ENCODE measurements at regions not wholly inside any gene's neighbourhood (a gene's known extent, or its start where the extent isn't known, plus 50 kb on each side); places are given as distances from the start of the nearest gene placed in this dataset.

DNA sequence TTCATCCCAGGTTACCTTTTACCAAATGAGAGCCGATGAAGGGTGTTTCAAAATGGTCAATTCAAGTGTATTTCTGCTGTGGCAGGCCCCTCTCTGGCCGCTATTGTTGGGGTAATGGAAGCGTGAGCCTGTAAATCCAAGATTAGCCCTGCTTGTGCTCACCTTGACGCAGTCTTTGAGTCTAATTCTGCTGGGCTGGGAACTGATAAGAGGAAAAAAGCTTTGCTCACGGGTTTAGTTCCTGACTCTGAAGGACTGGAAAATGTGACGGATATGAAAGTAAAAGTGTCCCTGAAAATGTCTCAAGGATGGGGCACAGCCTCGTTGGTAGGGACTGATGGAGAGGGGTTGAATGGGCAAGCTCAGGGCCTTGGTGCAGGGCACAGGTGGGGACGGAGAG lies 125.9 kb upstream of the GALNT2 start:
- no peak for DNase-seq

DNA sequence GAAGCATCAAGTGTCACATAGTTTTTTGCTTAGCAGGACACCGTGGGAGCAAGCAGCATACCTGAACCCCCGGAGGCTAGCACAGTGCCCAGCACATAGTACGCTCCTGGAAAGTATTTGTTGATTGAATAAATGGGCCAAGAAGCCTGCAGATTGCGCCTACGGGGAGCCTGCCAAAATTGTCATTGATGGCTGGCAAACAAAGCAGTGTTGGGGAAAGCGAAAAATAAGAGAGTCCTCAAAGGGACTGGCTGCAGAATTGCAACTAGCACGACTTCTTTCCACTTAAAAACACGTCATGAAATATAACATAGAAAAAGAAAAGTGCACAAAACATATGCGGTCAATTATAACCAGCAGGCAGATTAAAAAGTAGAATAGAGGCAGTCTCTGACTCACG lies 125.2 kb upstream of the GALNT2 start:
- no peak for DNase-seq

DNA sequence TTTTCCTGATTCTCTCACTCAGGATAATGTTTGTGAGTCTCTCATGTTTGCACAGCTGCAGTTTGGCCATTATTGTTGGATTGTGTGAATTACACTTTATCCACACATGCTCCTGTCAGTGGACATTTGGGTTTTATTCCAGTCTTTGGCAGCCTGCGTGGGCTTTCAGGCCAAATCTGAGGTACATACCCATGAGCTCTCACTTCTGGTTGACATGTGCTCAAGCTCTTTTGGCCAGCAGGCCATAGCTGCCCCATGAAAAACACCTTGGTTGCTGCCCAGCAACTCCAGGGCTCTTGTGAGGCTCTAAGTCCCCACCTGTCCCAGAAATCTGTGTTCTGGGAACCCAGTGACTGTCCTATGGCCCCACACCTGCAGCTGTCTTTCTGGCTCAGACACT lies 124.5 kb upstream of the GALNT2 start:
- DNase-seq, result no peak

DNA sequence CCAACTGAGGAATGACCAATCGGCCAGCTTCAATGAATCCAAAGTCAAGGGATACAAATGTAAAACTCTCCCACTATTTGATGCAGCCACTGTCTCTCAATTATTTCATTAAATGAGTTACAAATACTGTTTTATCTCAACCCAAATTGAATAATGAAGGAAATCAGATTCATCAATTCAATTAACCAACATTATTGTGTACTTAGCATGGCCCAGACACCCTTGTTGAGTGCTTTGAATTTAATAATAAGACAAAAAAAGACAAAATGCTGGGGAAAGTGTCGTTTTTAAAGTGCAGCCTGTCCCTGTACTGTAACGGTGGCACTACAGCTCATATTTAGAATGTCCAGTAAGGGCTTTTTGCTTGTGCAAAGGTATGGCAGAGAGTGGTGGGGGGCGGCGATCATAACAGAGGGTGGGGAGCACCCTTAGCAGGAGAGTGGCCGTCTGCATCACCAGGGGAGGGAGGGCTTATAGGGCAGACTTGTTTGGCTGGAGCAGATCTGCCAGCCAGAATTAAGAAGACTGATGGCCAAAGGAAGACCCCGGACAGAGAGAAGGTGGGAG lies 123.8 kb upstream of the GALNT2 start:
- DNase-seq, result no peak

DNA sequence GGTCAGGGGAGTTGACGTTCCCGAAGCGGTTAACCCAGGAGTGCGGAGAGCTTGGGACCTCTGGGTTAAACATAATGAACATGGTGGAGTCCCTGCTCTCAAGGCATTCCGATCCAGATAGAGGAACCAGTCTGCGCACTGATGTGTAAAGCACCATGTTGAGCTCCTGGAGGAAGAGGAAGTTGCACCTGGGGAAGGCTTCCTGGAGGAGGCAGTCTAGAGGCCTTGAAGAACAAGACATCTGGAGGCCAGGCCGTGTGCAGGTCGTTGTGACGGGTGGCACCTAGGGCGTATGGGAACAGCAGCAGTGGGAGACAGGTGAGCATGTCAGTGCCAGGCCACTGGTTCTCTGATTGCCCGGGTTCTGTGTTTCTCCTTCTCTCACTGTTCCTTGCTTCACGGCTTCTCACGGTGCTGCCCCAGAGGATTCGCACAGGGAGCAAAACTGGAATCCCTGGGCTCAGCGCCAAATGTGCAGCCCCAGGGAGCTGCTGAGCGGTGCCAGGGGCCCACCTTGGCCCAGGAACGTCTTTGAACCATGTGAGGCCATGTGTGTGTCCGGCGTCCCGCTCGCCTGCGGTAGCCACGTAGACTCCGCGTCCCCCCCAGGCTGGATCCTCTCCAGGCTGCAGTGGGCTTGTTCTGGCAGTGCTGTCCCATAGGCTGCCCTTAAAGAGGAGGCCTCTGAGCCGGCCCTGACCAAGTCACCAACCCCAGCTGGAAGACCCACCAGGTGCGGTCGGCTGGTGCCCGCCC lies 122.9 kb upstream of the GALNT2 start:
- no peak for DNase-seq

DNA sequence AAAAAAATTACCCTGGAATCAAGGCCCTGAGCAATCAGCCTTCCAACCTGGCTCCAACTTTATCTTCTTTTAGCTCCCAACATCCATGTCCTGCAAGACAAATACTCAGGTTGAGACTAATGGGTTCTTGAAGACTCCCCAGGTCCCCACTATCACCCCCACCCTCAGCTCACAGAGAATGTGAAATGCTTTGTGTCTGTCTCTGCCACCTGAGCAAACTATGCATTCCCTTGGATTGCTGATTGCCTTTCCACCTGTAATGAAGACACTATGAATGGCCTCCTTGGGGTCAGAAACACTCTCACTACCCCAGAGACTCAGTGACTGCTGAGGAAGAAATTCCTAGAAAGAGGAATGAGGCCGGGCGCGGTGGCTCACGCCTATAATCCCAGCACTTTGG lies 121.2 kb upstream of the GALNT2 start:
- DNase-seq, result no peak

DNA sequence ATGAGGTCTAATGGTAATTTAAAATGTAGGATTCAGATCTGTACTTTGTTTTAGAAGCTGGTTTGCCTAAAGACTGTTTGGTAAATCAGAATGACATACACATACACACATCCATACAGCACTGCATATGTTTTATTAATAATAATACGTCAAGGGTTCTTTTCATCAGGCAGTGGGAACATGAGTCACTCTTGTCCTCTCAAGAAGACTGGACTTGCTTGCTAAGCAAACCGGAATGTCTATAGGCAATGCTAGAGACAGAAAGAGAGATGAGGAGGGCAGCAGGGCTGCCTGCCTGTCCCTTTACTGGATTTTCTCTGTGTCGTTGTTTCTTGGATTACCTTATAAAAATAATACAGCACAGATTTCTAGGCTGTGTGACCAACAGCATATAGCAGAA lies 119.1 kb upstream of the GALNT2 start:
- no peak for DNase-seq

DNA sequence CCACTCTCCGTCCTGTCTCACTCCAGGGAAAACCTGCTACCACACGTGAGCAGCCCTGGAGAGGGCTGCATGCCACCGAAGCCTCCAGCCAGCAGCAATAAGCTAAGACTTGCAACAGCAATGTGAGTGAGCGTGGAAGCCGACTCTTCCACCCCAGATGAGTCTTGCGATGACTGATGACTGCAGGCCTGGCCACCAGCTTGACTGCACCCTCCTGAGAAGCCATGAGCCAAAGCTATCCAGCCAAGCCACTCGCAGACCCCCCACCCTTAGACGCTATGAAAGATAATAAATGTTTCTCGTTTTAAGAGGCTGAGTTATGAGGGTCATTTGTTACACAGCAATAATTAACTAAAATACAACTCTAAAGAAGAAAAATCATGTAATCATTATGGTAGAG lies 118.6 kb upstream of the GALNT2 start:
- no peak for DNase-seq

DNA sequence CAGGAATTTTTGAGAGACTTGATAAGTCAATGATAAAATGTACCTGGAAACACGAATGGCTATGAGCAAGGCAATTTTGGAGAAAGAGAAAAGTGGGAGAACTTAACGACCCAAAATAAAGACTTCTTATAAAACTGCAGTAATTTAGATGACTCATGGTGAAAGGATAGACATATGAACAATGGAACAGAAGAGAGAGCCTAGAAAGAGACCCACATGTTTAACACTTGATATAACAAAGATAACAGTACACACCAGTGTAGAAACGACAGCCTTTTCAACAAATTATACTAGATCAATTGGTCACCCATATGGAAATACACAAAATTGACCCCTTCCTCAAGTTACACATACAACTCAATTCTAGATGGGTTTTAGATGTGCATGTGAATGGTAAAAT lies 117.5 kb upstream of the GALNT2 start:
- no peak for DNase-seq

DNA sequence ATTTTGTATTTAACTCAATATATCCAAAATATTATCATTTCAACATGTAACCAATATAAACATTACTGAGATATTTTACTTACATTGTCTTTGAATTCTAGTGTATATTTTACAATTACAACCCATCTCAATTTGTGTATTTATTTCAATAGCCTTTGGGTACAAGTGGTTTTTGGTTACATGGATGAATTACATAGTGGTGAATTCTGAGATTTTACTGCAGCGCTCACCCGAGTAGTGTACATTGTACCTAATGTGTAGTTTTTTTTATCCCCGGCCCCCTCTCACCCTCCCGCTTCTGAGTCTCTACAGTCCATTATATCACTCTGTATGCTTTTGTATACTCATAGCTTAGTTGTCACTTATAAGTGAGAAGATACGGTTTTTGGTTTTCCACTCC lies 117.0 kb upstream of the GALNT2 start:
- DNase-seq, result no peak

DNA sequence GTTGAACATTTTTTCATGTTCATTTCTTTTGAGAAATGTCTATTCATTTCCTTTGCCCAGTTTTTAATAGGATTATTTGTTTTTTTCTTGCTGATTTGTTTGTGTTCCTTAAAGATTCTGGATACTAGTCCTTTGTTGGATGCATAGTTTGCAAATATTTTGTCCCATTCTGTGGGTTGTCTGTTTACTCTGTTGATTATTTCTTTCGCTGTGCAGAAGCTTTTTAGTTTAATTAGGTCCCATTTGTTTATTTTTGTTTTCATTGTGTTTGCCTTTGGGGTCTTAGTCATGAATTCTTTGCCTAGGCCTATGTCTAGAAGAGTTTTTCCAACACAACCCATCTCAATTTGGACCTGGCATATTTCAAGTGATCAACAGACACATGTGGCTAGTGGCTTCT lies 116.1 kb upstream of the GALNT2 start:
- DNase-seq, result no peak

DNA sequence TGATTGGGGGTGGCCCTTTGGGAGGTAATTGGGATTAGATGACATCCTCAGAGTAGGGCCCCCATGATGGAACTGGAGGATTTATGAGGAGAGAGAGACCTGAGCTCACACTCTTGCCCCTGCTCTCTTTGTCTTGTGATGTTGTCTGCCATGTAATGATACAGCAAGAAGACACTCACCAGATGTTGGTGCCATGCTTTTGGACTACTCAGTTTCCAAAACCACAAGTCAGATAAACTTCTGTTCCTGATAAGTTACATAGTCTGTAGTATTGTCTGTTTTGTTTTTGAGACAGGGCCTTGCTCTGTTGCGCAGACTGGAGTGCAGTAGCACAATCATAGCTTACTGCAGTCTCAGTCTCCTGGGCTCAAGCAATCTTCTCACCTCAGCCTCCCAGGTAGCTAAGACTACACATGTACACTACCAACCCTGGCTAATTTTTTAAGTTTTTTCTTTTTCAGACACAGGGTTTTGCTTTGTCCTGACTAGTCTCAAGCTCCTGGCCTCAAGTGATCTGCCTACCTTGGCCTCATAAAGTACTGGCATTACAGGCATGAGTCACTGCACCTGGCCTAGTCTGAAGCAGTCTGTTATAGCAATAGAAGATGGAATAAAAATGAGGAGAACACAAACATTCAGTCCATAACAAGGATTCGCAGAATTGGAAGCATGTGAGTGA lies 115.0 kb upstream of the GALNT2 start:
- DNase-seq, result no peak

DNA sequence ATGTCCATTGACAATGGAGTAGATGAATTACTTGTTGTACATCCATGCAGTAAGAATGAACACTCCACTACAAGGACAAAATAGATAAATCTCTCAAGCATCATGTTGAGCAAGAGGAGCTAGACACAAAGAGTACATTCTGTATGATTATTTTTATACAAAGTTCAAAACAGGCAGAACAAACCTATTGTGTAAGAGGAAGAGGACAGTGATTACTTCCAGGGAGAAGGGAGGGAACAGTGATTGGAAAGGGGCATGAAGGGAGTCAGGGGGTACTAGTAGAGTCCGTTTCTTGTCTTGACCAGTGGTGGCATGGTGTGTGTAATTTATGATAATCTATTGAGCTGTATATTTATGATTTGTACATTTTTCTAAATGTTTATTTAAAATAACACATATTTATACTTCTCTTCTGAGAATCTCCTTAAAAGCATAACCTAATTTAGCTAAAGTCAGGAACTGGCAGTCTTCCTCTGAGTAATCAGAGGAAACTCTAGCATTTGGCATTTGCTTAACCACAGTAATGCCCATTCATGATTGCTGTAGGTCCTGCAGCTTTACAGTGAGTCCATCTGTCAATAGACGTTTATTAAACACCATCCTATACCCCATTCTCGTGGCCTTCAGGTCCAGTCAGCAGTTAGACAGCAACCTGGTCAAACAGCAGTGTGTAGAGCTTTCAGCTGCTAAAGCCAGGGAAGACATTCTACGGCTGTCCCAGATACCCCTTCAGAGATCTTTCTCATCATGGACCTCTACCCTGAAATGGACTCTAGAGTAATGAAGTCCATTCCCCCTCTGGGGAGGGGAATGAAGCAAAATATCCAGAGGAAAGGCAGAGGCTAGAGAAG lies 114.1 kb upstream of the GALNT2 start:
- DNase-seq, result no peak

DNA sequence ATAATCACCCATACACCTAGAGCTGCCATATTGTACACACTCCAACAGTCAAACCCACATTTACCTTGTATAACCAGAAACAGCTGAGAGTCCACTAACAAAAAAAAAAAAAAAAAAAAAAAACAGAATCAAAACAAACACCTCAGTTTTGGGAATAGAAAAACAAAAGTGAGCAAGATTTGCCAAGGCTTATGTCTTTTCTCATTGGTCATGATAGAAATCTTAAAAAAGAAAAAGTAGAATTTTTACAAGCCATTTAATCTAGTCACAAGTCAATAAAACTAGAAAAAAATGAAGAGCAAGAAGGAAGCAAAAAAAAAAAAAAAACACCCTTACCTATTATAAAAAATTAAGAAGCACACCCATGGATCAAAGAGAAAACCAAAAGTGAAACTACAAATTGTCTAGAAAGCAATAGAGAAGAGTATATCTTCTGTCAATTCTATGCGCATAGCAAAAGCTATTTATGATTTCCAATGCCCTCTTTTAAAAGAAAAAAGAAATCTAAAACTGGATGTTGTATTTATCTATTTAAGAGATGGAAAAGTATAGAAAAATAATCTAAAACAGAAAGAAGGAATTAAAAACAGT lies 113.2 kb upstream of the GALNT2 start:
- DNase-seq, result no peak

DNA sequence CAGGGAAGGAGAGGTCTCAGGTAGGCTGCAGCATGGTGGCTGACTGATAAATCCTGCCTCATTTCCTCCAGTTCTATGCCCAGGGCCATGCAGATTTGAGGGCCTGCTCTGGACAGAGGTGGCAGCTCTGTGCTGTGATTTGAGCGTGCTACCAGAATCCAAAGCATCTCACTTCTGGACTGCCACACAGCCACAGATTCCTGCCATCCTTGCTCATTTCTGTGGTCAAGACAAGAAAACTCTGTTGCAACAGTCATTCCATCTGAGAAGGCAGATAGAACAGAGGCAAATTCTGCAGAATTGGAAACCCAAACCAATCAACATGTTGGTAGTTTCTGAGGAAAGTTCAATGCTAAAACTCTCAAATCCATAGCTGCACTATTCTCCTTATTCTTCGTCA lies 102.8 kb upstream of the GALNT2 start:
- no peak for DNase-seq

DNA sequence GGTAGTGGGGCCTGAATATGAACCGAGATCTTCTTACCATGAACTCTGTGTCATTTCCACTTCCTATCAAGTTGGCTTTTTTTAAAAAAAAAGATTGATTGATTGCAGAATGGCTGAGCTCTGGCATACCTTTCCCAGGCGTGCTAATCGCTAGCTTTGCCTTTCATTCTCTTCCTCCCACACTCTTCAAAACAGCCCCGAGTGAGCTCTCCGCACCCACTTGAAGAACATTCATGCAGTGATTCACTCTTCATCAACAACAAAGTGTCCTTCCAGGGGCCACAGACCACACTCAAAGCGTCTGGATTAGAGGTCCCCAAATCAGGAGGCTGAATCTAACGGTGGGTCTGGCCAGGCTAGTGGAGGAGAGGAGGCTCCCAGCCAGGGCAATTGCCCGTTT lies 96.3 kb upstream of the GALNT2 start:
- DNase-seq, result no peak

DNA sequence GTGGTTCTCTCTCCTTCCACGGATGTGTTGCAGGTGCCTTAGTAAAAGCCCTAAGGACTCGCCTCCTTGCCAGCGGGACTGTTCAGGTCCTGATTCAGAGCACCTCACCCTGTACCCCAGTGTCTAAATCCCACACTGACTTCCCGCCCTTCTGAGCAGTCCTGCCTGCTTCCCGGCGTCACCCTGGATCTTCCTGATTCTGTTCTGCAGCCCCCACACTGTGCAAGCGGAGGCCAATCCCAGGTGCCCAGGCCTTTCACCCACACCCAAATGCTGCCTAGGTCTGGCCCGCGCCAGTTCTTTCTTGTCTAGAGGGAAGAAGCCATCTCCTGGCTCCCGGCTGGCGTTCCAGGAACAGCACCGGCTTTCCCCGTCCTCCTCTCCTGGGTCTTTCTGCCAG lies 95.9 kb upstream of the GALNT2 start:
- no peak for DNase-seq

DNA sequence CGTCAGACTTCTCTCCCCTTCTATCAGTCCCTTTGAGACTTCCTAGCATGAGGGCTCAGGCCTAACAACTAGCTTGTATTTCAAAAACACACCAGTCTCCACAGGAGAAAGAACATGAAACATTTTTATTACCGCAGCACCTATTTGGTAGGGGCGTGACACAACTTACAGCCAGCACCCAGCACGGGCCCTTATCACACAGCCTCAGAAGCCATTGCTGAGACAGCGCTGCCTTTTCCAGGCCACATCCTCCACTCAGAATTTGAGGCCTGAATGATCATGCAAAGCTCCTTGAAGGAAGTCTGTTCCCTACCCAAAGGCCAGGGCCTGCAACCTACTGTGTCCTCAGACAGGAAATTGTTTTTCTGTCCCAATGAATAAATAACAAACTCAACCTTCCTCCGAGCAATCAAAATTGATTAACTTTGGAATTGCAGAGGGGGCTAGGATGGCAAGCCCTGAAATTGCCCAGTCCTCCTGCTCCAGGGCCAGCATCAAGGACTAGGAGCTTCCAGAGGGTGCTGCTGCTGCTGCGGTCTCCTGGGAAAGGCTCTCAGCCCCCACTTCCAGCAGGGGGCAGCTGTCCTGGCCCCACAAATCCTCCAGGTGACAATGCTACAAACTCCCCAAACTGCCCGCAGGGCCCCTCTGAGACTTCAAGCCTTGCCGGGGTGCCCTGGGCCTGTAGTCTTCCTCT lies 94.3 kb upstream of the GALNT2 start:
- DNase-seq, result no peak

DNA sequence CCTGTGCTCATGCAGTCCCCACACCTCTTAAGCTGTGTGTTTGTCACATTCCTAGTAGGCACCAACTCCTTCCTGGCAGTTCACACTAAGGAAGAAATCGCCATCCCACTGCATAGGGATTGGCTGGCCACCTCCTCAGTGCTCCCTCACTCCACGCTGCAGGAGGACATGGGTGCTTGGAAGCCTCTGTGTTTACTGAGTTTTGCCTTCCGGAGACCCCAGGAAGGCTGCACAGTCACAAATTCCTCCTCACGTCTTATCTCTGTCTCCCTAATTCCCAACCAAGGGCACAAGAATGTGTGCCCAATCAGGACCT lies 93.8 kb upstream of the GALNT2 start:
- no peak for DNase-seq

DNA sequence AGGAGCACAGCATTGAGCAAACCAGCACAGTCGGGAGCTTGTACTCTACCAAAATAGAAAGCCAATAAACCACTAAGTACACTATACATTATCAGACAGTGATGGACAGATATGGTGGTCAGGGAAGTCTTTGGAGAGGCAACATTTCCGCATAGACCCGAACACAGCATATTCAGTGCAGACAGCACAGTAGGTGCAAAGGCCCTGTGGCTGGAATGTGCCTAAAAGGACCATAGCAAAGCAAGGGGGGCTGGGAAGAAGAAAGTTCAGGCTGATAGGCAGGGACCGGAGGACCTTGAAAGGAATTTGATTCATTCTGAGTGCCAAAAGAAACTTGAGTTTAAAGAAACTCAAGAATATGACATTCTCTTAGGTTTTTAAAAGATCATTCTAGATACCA lies 92.0 kb upstream of the GALNT2 start:
- DNase-seq, result no peak

DNA sequence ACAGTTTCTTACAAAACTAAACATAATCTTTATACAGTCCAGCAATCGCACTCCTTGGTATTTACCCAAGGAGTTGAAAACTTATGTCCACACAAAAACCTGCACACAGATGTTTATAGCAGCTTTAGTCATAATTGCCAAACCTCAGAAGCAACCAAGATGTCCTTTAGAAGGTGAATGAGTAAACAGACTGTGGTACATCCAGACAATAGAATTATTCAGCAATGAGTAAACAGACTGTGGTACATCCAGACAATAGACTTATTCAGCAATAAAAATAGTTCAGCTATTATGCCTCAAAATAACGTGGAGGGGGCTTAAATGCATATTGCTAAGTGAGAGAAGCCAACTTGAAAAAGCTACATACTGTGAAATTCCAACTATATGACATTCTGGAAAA lies 87.0 kb upstream of the GALNT2 start:
- DNase-seq, result no peak

DNA sequence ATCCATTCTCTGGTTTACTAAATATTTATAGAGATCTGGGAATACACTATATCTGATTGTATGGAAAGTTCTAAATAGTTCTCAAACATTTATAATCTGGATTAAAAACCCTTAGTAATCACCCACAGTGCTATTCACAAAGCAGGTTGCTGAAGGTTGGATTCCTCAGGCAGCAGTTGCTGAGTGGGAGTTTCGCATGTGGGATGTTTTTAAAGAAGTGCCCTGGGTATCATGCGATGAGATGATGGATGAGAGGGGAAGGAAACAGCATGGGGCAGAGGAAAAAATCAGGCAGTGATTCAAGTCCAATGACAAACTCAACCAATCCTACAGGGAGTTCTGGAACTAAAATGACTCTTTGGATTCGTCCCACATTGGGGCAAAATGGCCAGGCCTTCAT lies 85.3 kb upstream of the GALNT2 start:
- no peak for DNase-seq

Measured in activated T-cell treated with anti-CD3 and anti-CD28 coated beads for 4 hours (primary cell).